ENCODE measurements at regions not wholly inside any gene's neighbourhood (a gene's known extent, or its start where the extent isn't known, plus 50 kb on each side); places are given as distances from the start of the nearest gene placed in this dataset.

DNA sequence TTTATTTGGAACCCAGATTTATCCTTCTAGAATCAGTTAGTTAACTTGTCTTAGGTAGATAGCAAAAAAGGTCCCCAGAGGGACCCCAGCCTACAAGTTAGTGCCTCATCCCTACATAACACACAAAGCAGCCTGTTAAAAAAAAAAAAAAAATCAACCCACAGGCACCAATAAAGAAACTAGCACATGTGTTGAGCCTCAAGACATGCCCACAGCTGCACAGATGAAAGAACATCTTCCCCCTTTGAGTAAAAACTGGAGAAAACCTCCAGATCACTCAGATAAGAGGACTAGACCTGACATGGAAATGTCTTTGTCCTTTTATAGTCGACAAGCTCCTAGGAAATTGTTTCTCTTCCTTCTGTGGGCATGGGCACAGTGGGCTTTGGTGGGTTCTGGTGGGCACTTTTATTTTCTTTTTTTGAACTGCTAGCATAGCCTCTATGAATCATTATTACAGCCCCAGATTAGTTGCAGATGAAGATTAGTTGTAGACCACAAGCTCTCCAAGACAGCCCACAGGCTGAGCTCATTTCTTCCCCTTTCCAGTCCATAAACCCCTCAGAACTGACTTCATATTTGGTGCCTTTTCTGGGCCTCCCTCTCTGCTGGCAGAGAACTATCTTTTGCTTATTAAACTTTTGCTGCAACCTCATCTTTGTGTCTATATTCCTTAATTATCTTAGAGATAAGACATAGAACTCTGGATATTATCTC is 427.1 kb downstream of the KDM5D start:
- Histone ChIP-seq H3K27ac (ENCODE audit: low read depth in 1 of 3, low read length in 2 of 3) (no peak overlapping the region), H3K36me3 (ENCODE audit: control insufficient read depth in 3 of 3, insufficient read depth in 2 of 3, low read depth in 1 of 3, low read length in 3 of 3) (no peaks in the 10 kb centered on the region), H3K4me1 (ENCODE audit: control insufficient read depth in 3 of 3, insufficient read depth in 2 of 3, low read depth in 1 of 3, low read length in 2 of 3) (no peaks in the 10 kb centered on the region), H3K27me3 (ENCODE audit: control insufficient read depth in 3 of 3, insufficient read depth in 3 of 3, low read length in 3 of 3) (no peaks in the 10 kb centered on the region), H3K9me3 (ENCODE audit: control insufficient read depth in 2 of 2, insufficient read depth in 1 of 2, low read depth in 1 of 2, low read length in 1 of 2) (no peaks in the 10 kb centered on the region), H3K4me3 (ENCODE audit: low read depth in 1 of 3, low read length in 3 of 3) (no peak overlapping the region)
- 61 to 67% methylated on average over 1 of the region's 1 CpG; no CpG with 5 or more reads in 1 of the 3 donors for WGBS, 3 donors
- DNase-seq (no peak), FAIRE-seq (no peak)

DNA sequence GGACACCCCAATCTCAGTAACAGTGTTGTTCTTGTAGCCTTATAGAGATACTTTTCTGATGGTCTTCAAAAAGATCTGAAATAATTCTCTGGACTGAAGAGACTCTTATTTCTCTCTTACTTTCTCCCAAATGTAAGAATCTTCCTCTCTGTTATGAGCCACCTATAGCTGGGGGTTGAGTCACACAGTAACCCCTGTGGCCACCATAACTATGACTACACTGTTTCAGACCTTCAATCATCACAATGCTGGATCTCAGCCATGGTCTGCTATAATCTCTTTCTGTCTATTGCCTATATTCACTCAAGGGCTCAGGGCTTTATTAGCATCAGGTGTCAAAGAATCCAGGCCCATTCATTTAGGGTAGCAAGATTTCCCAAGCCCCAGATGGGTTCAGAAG is 436.9 kb downstream of the KDM5D start:
- Histone ChIP-seq H3K9me3 (ENCODE audit: control insufficient read depth in 2 of 2, insufficient read depth in 1 of 2, low read depth in 1 of 2, low read length in 1 of 2) (no peaks in the 10 kb centered on the region), H3K36me3 (ENCODE audit: control insufficient read depth in 3 of 3, insufficient read depth in 2 of 3, low read depth in 1 of 3, low read length in 3 of 3) (no peaks in the 10 kb centered on the region), H3K4me3 (ENCODE audit: low read depth in 1 of 3, low read length in 3 of 3) (no peak overlapping the region), H3K27ac (ENCODE audit: low read depth in 1 of 3, low read length in 2 of 3) (no peak overlapping the region), H3K4me1 (ENCODE audit: control insufficient read depth in 3 of 3, insufficient read depth in 2 of 3, low read depth in 1 of 3, low read length in 2 of 3) (no peaks in the 10 kb centered on the region), H3K27me3 (ENCODE audit: control insufficient read depth in 3 of 3, insufficient read depth in 3 of 3, low read length in 3 of 3) (no peaks in the 10 kb centered on the region)
- FAIRE-seq (no peak), DNase-seq (no peak)

DNA sequence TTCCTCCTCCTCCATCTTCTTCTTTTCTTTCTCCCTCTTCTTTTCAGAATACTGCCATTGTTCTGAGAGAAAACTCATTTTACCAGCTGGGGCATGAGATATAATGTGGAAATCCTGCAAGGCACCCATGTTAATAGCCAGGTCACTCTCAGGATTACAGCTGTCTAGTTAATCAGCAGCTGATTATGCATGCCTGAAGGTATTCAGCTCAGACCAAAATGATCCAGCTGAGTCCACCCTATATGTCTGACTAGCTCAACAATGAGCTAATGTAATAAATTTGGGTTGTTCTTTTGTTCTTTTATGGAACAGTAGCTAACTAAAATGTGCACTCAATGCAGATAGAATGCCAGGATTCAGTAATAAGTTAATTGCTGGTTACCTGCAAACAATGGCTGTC is 441.4 kb downstream of the KDM5D start:
- DNase-seq (no peak), FAIRE-seq (no peak)
- H3K4me1 ChIP-seq (ENCODE audit: control insufficient read depth in 3 of 3, insufficient read depth in 2 of 3, low read depth in 1 of 3, low read length in 2 of 3): no peaks in the 10 kb centered on the region
- H3K36me3 ChIP-seq (ENCODE audit: control insufficient read depth in 3 of 3, insufficient read depth in 2 of 3, low read depth in 1 of 3, low read length in 3 of 3): no peaks in the 10 kb centered on the region
- no peak overlapping the region for H3K4me3 ChIP-seq (ENCODE audit: low read depth in 1 of 3, low read length in 3 of 3)
- no peaks in the 10 kb centered on the region for H3K27me3 ChIP-seq (ENCODE audit: control insufficient read depth in 3 of 3, insufficient read depth in 3 of 3, low read length in 3 of 3)
- no peaks in the 10 kb centered on the region for H3K9me3 ChIP-seq (ENCODE audit: control insufficient read depth in 2 of 2, insufficient read depth in 1 of 2, low read depth in 1 of 2, low read length in 1 of 2)
- no peak overlapping the region for H3K27ac ChIP-seq (ENCODE audit: low read depth in 1 of 3, low read length in 2 of 3)

DNA sequence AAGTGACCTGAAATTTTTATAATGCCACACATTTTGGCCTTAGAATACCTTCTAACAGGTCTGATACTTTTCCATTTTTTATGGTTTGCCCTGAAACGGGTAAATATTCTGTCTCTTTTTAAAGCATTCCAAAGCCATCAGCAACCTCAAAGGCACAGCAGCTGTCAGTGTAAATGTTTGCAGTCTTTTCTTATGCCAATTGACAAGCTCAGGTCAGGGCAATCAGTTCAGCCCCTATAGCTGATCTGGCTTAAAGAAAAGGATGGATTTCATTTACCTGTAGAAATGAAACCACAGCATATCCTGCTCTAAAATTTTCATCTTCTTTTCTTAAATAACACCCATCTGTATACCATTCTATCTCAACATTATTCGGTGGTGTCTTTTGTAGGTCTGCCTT is 453.6 kb downstream of the KDM5D start:
- H3K4me1 ChIP-seq (ENCODE audit: control insufficient read depth in 3 of 3, insufficient read depth in 2 of 3, low read depth in 1 of 3, low read length in 2 of 3): no peaks in the 10 kb centered on the region
- no peak overlapping the region for H3K27ac ChIP-seq (ENCODE audit: low read depth in 1 of 3, low read length in 2 of 3)
- no peak overlapping the region for H3K4me3 ChIP-seq (ENCODE audit: low read depth in 1 of 3, low read length in 3 of 3)
- no peaks in the 10 kb centered on the region for H3K36me3 ChIP-seq (ENCODE audit: control insufficient read depth in 3 of 3, insufficient read depth in 2 of 3, low read depth in 1 of 3, low read length in 3 of 3)
- DNase-seq (no peak), FAIRE-seq (no peak)
- WGBS, 3 donors: 13 to 29% methylated on average over 2 of the region's 2 CpGs; no CpG with 5 or more reads in 1 of the 3 donors
- H3K27me3 ChIP-seq (ENCODE audit: control insufficient read depth in 3 of 3, insufficient read depth in 3 of 3, low read length in 3 of 3): no peaks in the 10 kb centered on the region
- no peaks in the 10 kb centered on the region for H3K9me3 ChIP-seq (ENCODE audit: control insufficient read depth in 2 of 2, insufficient read depth in 1 of 2, low read depth in 1 of 2, low read length in 1 of 2)

DNA sequence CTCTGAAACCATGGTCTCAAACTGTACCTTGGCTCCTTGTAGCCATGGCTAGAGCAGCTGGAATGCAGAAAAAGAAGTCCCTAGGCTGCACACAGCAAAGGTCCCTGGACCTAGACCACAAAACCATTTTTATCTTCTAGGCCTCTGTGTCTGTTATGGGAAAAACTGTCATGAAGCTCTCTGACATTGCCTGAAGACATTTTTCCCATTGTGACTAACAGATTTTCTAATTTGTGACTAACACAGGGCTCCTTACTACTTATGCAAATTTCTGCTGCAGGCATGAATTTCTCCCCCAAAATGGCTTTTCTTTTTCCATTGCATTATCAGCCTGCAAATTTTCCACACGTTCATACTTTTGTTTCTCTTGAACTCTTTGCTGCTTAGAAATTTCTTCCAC is 470.4 kb downstream of the KDM5D start:
- FAIRE-seq: no peak
- no peak overlapping the region for H3K27ac ChIP-seq (ENCODE audit: low read depth in 1 of 3, low read length in 2 of 3)
- H3K36me3 ChIP-seq (ENCODE audit: control insufficient read depth in 3 of 3, insufficient read depth in 2 of 3, low read depth in 1 of 3, low read length in 3 of 3): no peaks in the 10 kb centered on the region
- no peaks in the 10 kb centered on the region for H3K9me3 ChIP-seq (ENCODE audit: control insufficient read depth in 2 of 2, insufficient read depth in 1 of 2, low read depth in 1 of 2, low read length in 1 of 2)
- no peaks in the 10 kb centered on the region for H3K27me3 ChIP-seq (ENCODE audit: control insufficient read depth in 3 of 3, insufficient read depth in 3 of 3, low read length in 3 of 3)
- no peak overlapping the region for H3K4me3 ChIP-seq (ENCODE audit: low read depth in 1 of 3, low read length in 3 of 3)
- DNase-seq: no peak
- WGBS, 3 donors: 64 to 78% methylated on average over 1 of the region's 1 CpG; no CpG with 5 or more reads in 1 of the 3 donors
- H3K4me1 ChIP-seq (ENCODE audit: control insufficient read depth in 3 of 3, insufficient read depth in 2 of 3, low read depth in 1 of 3, low read length in 2 of 3): no peaks in the 10 kb centered on the region

DNA sequence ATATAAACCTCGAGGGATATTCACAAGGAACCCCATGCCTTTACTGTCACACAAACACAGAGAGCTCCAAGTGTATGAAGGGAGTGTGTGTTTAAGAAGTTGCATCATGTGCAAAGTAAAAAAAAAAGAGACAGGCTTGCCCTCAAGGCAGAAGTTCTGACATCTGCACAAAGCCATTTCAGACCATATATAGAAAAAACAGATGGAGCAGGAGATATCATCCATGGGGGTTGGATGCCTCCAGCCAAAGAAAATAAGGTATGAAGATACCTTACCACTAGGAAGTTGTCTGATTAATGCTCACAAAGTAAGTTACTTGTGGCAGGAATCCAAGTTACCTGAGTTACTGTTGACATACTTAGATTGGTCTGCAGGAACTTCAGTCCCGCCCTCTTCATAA is 476.2 kb downstream of the KDM5D start:
- Histone ChIP-seq H3K9me3 (ENCODE audit: control insufficient read depth in 2 of 2, insufficient read depth in 1 of 2, low read depth in 1 of 2, low read length in 1 of 2) (no peaks in the 10 kb centered on the region), H3K4me1 (ENCODE audit: control insufficient read depth in 3 of 3, insufficient read depth in 2 of 3, low read depth in 1 of 3, low read length in 2 of 3) (no peaks in the 10 kb centered on the region), H3K4me3 (ENCODE audit: low read depth in 1 of 3, low read length in 3 of 3) (no peak overlapping the region), H3K27ac (ENCODE audit: low read depth in 1 of 3, low read length in 2 of 3) (no peak overlapping the region), H3K36me3 (ENCODE audit: control insufficient read depth in 3 of 3, insufficient read depth in 2 of 3, low read depth in 1 of 3, low read length in 3 of 3) (no peaks in the 10 kb centered on the region), H3K27me3 (ENCODE audit: control insufficient read depth in 3 of 3, insufficient read depth in 3 of 3, low read length in 3 of 3) (no peaks in the 10 kb centered on the region)
- no peak for FAIRE-seq
- DNase-seq: peak in 1 of 2 donors; percentile 13
- WGBS, 3 donors: 8 to 54% methylated on average over 2 of the region's 2 CpGs; no CpG with 5 or more reads in 1 of the 3 donors

DNA sequence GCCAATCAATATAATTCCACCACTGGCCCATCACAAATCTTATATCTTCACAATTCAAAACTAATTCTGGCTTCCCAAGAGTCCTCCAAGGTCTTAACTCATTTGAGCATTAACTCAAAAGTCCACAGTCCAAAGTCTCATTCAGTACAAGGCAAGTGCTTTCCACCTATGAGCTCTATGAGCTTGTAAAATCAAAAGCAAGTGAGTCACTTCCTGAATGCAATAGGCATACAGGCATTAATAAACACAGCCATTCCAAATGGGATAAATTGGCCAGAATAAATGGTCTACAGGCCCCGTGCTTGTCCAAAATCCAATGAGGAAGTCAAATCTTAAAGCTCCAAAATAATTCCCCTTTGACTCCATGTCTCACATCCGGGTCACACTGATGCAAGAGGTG is 479.1 kb downstream of the KDM5D start:
- DNase-seq (peak in 1 of 2 donors; percentile 50), FAIRE-seq (no peak)
- Histone ChIP-seq H3K4me1 (ENCODE audit: control insufficient read depth in 3 of 3, insufficient read depth in 2 of 3, low read depth in 1 of 3, low read length in 2 of 3) (no peaks in the 10 kb centered on the region), H3K4me3 (ENCODE audit: low read depth in 1 of 3, low read length in 3 of 3) (no peak overlapping the region), H3K9me3 (ENCODE audit: control insufficient read depth in 2 of 2, insufficient read depth in 1 of 2, low read depth in 1 of 2, low read length in 1 of 2) (no peaks in the 10 kb centered on the region), H3K27ac (ENCODE audit: low read depth in 1 of 3, low read length in 2 of 3) (no peak overlapping the region), H3K36me3 (ENCODE audit: control insufficient read depth in 3 of 3, insufficient read depth in 2 of 3, low read depth in 1 of 3, low read length in 3 of 3) (no peaks in the 10 kb centered on the region), H3K27me3 (ENCODE audit: control insufficient read depth in 3 of 3, insufficient read depth in 3 of 3, low read length in 3 of 3) (no peaks in the 10 kb centered on the region)
- 27 to 68% methylated on average over 2 of the region's 2 CpGs; no CpG with 5 or more reads in 1 of the 3 donors for WGBS, 3 donors

DNA sequence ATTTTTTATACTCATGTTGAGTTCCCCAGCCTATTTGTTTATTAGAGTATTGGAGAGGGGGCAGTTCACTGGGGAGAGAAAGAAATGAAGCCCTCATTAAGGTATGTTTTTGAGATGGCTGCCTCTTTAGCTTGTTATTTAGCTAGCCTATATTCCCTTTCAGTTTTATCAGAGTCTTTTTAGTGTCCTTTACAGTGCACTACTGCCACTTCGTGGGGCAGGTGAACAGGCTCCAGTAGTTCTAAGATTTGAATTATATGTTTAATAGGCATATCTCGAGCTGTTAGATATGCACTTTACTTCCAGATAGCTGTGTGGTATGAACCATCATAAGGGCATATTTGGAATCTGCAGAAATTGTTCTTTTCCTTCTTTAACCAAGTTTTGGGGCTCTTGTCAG is 482.2 kb downstream of the KDM5D start:
- Histone ChIP-seq H3K36me3 (ENCODE audit: control insufficient read depth in 3 of 3, insufficient read depth in 2 of 3, low read depth in 1 of 3, low read length in 3 of 3) (no peaks in the 10 kb centered on the region), H3K27me3 (ENCODE audit: control insufficient read depth in 3 of 3, insufficient read depth in 3 of 3, low read length in 3 of 3) (no peaks in the 10 kb centered on the region), H3K27ac (ENCODE audit: low read depth in 1 of 3, low read length in 2 of 3) (no peak overlapping the region), H3K9me3 (ENCODE audit: control insufficient read depth in 2 of 2, insufficient read depth in 1 of 2, low read depth in 1 of 2, low read length in 1 of 2) (no peaks in the 10 kb centered on the region), H3K4me1 (ENCODE audit: control insufficient read depth in 3 of 3, insufficient read depth in 2 of 3, low read depth in 1 of 3, low read length in 2 of 3) (no peaks in the 10 kb centered on the region), H3K4me3 (ENCODE audit: low read depth in 1 of 3, low read length in 3 of 3) (no peak overlapping the region)
- no peak for FAIRE-seq
- peak in 1 of 2 donors; percentile 1 for DNase-seq
- WGBS, 3 donors: 11 to 44% methylated on average over 2 of the region's 2 CpGs; no CpG with 5 or more reads in 1 of the 3 donors
